ENCODE measurements at regions not wholly inside any gene's neighbourhood (a gene's known extent, or its start where the extent isn't known, plus 50 kb on each side); places are given as distances from the start of the nearest gene placed in this dataset.

DNA sequence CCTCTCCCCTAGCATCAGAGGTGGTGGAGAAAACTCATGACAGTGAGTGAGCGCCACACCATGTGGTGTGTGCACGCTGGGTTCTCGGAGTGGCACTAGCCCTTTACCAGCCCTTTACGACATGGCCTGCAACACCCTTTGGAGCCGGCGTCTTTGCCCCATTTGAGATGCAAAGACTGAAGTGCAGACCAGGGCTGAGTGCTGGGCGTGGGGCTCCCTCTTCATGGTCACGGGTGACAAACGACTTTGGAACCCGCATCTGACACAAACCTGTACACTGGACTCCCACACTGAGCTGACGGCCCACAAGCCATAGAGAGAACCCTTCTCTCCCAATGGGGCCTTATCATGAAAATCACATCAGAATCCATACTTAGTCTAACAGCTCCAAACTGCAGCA is 76.8 kb upstream of the ALDH1L1 start:
- Histone ChIP-seq H3K27me3 (no peaks in the 10 kb centered on the region; the same call in 1 of the 2 replicates), H3K9me3 (0 out of 2 replicates have a peak, but pooled peaks cover 4% of the 10 kb centered on the region), H3K4me3 (no peak overlapping the region), H3K36me3 (no peaks in the 10 kb centered on the region)
- no peak for DNase-seq

DNA sequence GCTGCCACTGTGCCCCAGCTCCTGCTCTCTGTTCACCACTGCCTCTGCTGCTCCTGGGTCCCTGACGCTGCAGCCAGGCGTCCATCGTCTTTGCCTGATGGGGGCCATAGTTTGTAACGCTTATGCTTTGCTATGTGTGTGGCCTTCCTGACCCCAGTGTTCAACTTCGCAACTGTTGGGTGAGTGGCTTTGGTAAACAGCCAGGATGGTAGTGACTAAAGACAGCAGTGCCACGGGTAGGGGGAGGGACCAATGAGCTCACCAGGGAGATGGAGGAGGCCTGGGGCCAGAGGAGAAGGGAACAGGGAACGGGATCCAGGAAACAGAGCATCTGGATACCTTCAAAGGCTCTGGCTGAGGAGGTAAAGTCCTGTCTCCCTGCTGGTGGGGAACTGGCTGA is 75.9 kb upstream of the ALDH1L1 start:
- Histone ChIP-seq H3K36me3 (no peaks in the 10 kb centered on the region), H3K27me3 (no peaks in the 10 kb centered on the region; the same call in 1 of the 2 replicates), H3K9me3 (0 out of 2 replicates have a peak, but pooled peaks cover 4% of the 10 kb centered on the region), H3K4me3 (no peak overlapping the region)
- no peak for DNase-seq

DNA sequence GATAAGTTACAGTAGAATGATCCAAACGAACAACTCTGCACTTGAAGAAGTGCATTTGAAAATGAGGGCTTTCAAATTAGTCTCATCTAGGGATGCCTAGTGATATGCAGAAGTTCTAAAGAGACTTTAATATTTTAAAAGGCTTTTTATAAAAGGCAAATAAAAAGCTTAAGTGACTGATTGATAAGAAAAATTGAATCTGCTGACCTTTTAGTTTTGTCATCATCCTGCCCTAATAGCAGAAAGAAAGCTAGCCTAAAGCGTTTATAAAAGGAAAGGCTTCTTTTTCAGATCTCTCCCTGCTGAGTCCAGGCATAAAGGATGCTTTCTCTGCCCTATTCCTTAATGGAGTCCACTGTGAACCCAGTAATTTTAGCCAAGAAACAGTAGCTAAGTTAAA is 72.7 kb upstream of the ALDH1L1 start:
- no peaks in the 10 kb centered on the region; the same call in 1 of the 2 replicates for H3K27me3 ChIP-seq
- DNase-seq, result no peak
- no peaks in the 10 kb centered on the region for H3K36me3 ChIP-seq
- no peak overlapping the region for H3K4me3 ChIP-seq
- H3K9me3 ChIP-seq, result 0 out of 2 replicates have a peak, but pooled peaks cover 6% of the 10 kb centered on the region

DNA sequence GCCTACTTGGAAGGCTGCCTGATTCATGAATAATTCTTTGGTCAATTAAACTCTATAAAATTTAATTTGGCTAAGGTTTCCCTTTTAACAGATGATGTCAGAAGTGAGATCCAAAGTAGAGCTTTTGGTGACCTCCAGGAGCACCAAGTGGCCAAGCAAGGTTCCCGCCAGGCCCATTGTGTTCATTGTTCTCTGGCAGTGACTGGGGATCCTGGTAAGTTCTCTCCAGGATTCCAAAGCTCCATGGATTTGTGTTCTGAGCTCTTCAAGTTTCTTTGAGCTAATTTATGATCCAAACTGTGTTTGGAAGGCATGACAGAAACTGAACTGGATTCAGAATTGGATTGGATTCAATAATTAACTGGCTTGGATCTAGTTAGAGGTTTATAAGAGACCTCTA is 72.0 kb upstream of the ALDH1L1 start:
- H3K27me3 ChIP-seq, result no peaks in the 10 kb centered on the region; the same call in 1 of the 2 replicates
- no peaks in the 10 kb centered on the region for H3K36me3 ChIP-seq
- DNase-seq, result no peak
- peaks cover 8% of the 10 kb centered on the region; the same call in 1 of the 2 replicates for H3K9me3 ChIP-seq
- H3K4me3 ChIP-seq, result no peak overlapping the region

DNA sequence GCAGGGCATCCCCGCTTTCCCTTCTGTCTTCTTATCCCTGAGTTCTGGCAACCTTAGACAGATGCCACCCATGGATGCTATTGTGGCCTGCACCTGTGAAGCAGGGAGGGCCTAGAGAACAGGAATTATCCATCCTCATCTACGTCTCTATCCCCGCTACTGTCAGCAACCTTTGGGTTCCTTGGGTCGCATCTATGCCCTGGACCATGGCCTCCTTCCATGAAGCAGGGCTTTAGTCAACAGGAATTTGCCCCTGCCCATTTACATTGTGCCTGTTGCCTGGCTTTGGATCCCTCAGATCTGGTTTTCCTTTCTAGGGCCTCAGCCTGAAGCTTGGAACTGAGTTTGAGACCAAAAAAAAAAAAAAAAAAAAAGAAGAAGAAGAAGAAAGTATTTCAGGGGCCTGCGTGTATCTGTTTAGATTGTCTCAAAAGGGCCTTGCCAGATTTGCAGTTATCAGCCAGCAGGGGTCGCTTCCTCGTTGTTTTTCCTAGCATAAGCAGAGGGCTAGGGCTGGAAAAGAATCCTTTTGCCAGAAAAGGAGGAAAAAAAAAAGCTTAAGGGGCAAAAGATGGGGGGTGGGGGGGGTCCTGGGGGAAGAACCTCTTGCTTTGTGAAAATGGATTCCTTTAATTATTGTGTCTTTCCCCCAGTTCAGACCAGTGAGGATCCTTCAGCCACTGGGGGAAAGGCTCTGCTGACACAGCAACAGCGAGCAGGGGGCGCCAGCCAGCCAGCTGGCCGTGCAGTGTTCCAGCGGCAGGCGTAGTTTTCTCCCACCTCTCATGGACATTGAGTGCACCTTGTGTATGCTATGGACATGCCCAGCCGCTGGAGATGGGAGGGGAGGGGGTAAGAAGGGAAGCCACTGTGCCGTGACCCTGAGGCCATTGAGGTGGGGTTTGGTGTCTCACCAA is 65.7 kb upstream of the ALDH1L1 start:
- H3K4me3 ChIP-seq, result no peak overlapping the region
- no peak for DNase-seq
- no peaks in the 10 kb centered on the region for H3K36me3 ChIP-seq
- H3K9me3 ChIP-seq, result peaks cover 15% of the 10 kb centered on the region
- H3K27me3 ChIP-seq, result peaks cover 9% of the 10 kb centered on the region

Measured in MG63 (cell line).